Osteocyte (in vitro differentiated cells): ENCODE measurements at regions not wholly inside any gene's neighbourhood (a gene's known extent, or its start where the extent isn't known, plus 50 kb on each side); places are given as distances from the start of the nearest gene placed in this dataset.

Source experiments
- DNase-seq: peaks from one replicate; pipeline ENCODE4 v3.0.0; 2021; ENCODE audit warnings: mixed read lengths; ENCODE audit not compliant: unreplicated experiment; ENCODE audit errors: extremely low spot score
- H3K27ac Mint-ChIP-seq: one replicate; pipeline ENCODE4 v1.8.0; 2021; ENCODE audit warnings: mild to moderate bottlenecking, mixed read lengths; ENCODE audit not compliant: unreplicated experiment
- H3K27me3 Mint-ChIP-seq: one replicate; pipeline ENCODE4 v1.8.0; 2021; ENCODE audit warnings: mixed read lengths; ENCODE audit not compliant: unreplicated experiment
- H3K36me3 Mint-ChIP-seq: one replicate; pipeline ENCODE4 v1.8.0; 2021; ENCODE audit warnings: mixed read lengths; ENCODE audit not compliant: unreplicated experiment
- H3K4me1 Mint-ChIP-seq: one replicate; pipeline ENCODE4 v1.8.0; 2021; ENCODE audit warnings: mixed read lengths; ENCODE audit not compliant: unreplicated experiment
- H3K4me3 Mint-ChIP-seq: one replicate; pipeline ENCODE4 v1.8.0; 2021; ENCODE audit warnings: mild to moderate bottlenecking, moderate library complexity, mixed read lengths; ENCODE audit not compliant: unreplicated experiment
- H3K9me3 Mint-ChIP-seq: one replicate; pipeline ENCODE4 v1.8.0; 2021; ENCODE audit warnings: mixed read lengths; ENCODE audit not compliant: unreplicated experiment
- CTCF ChIP-seq: fragments of 200-600 bp; sonication (generic); IDR thresholded peaks from 2 replicates; pipeline ENCODE4 v1.5.0; 2021; ENCODE audit warnings: antibody characterized with exemption, mild to moderate bottlenecking, moderate library complexity

DNA sequence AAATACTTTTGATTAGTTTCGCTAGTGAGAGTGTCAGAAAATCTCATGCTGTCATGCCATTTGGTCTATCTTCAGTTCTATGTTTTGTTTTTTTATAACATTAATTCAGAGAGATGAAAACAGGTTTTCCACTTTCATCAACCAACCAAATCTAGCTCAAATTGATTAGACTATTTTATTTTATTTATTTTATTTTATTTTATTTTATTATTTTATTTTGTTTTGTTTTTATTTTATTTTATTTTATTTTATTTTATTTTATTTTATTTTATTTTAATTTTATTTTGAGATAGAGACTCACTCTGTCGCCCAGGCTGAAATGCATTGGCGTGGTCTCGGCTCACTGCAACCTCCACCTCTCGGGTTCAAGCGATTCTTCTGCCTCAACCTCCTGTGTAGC is 1391.0 kb upstream of the ADGRB3 start:
- no peaks in the 10 kb centered on the region for H3K9me3 Mint-ChIP-seq
- no peaks in the 10 kb centered on the region for H3K4me1 Mint-ChIP-seq
- no peaks in the 10 kb centered on the region for H3K36me3 Mint-ChIP-seq
- TF ChIP-seq CTCF = no peak
- DNase-seq = no peak
- peaks cover 21% of the 10 kb centered on the region for H3K27me3 Mint-ChIP-seq
- H3K4me3 Mint-ChIP-seq = no peak overlapping the region
- H3K27ac Mint-ChIP-seq = no peak overlapping the region

GRCh38 chr6:67237277-67237676 is 1397.8 kb upstream of the ADGRB3 start:
- Mint-ChIP-seq H3K36me3 (no peaks in the 10 kb centered on the region), H3K27ac (no peak overlapping the region), H3K9me3 (no peaks in the 10 kb centered on the region), H3K4me3 (no peak overlapping the region), H3K27me3 (peaks cover 6% of the 10 kb centered on the region), H3K4me1 (peaks cover 9% of the 10 kb centered on the region)
- DNase-seq = no peak
- no peak for TF ChIP-seq CTCF

- Mint-ChIP-seq H3K27ac (no peak overlapping the region), H3K27me3 (peaks cover 21% of the 10 kb centered on the region), H3K36me3 (peaks cover 2% of the 10 kb centered on the region), H3K4me3 (no peak overlapping the region), H3K4me1 (peaks cover 4% of the 10 kb centered on the region), H3K9me3 (peaks cover 7% of the 10 kb centered on the region)
- DNase-seq = no peak
- no peak for TF ChIP-seq CTCF
Measured at GRCh38 chr6:67231092-67231491, 1404.0 kb upstream of the ADGRB3 start.

DNA sequence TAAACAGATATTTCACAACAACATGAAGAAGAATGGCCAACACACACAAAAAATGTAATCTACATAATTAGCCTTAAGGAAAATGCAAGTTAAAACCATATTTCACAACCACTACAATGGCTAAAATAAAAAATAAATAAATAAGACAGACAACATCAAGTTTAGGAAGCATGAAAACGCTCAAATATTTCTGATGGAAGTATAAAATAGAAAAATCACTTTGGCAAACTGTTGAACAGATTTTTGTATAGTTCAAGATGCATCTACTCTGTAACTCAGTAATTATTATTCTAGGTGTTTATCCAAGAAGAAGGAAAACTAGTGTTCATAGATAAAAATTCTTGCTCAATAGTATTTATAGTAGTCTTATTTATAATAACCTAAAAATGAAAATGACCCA is 1410.1 kb upstream of the ADGRB3 start:
- DNase-seq = no peak
- no peak for TF ChIP-seq CTCF
- H3K36me3 Mint-ChIP-seq = peaks cover 2% of the 10 kb centered on the region
- peaks cover 21% of the 10 kb centered on the region for H3K9me3 Mint-ChIP-seq
- H3K4me1 Mint-ChIP-seq = peaks cover 4% of the 10 kb centered on the region
- no peak overlapping the region for H3K27ac Mint-ChIP-seq
- H3K27me3 Mint-ChIP-seq = peaks cover 33% of the 10 kb centered on the region
- H3K4me3 Mint-ChIP-seq = no peak overlapping the region

- peaks cover 14% of the 10 kb centered on the region for H3K9me3 Mint-ChIP-seq
- H3K4me3 Mint-ChIP-seq = no peak overlapping the region
- H3K27me3 Mint-ChIP-seq = peaks cover 25% of the 10 kb centered on the region
- no peak for DNase-seq
- H3K4me1 Mint-ChIP-seq = no peaks in the 10 kb centered on the region
- no peak overlapping the region for H3K27ac Mint-ChIP-seq
- TF ChIP-seq CTCF = no peak
- no peaks in the 10 kb centered on the region for H3K36me3 Mint-ChIP-seq
Measured at GRCh38 chr6:67221226-67221625, 1413.9 kb upstream of the ADGRB3 start.
